ENCODE measurements at regions not wholly inside any gene's neighbourhood (a gene's known extent, or its start where the extent isn't known, plus 50 kb on each side); places are given as distances from the start of the nearest gene placed in this dataset.

GRCh38 chr14:96617635-96618034 lies 115.5 kb downstream of the PAPOLA start:
- no peak for DNase-seq

- no peak for DNase-seq
Observed at GRCh38 chr14:96622926-96623325, 120.7 kb downstream of the PAPOLA start.

- no peak for DNase-seq
Observed at GRCh38 chr14:96623676-96624484, 121.7 kb downstream of the PAPOLA start.

GRCh38 chr14:96624661-96625425 lies 122.7 kb downstream of the PAPOLA start:
- no peak for DNase-seq

- no peak for DNase-seq
Observed at GRCh38 chr14:96625426-96625985, 123.3 kb downstream of the PAPOLA start.

- DNase-seq = no peak
Observed at GRCh38 chr14:96626121-96626768, 124.1 kb downstream of the PAPOLA start.

GRCh38 chr14:96626916-96627315 lies 124.7 kb downstream of the PAPOLA start:
- peak; percentile 46 to 54 for DNase-seq

- no peak for DNase-seq
Observed at GRCh38 chr14:96627386-96627785, 125.2 kb downstream of the PAPOLA start.

- no peak for DNase-seq
Observed at GRCh38 chr14:96627811-96628775, 125.9 kb downstream of the PAPOLA start.

- no peak for DNase-seq
Observed at GRCh38 chr14:96629082-96629481, 126.9 kb downstream of the PAPOLA start.

- no peak for DNase-seq
Observed at GRCh38 chr14:96629558-96630222, 127.5 kb downstream of the PAPOLA start.

- DNase-seq = no peak
Observed at GRCh38 chr14:96630281-96630680, 128.1 kb downstream of the PAPOLA start.

- no peak for DNase-seq
Observed at GRCh38 chr14:96631030-96631429, 128.8 kb downstream of the PAPOLA start.

- no peak for DNase-seq
Observed at GRCh38 chr14:96631621-96632362, 129.6 kb downstream of the PAPOLA start.

- no peak for DNase-seq
Observed at GRCh38 chr14:96632363-96632758, 130.2 kb downstream of the PAPOLA start.

- DNase-seq = no peak
Observed at GRCh38 chr14:96633096-96633495, 130.9 kb downstream of the PAPOLA start.

- DNase-seq = no peak
Observed at GRCh38 chr14:96634481-96634880, 132.3 kb downstream of the PAPOLA start.

GRCh38 chr14:96634896-96635295 lies 132.7 kb downstream of the PAPOLA start:
- no peak for DNase-seq

GRCh38 chr14:96635850-96636249 lies 133.7 kb downstream of the PAPOLA start:
- no peak for DNase-seq

- DNase-seq = no peak
Observed at GRCh38 chr14:96637521-96637920, 135.3 kb downstream of the PAPOLA start.
